HG03066 (cell line): ENCODE measurements at regions not wholly inside any gene's neighbourhood (a gene's known extent, or its start where the extent isn't known, plus 50 kb on each side); places are given as distances from the start of the nearest gene placed in this dataset.
"Not testable (repeated sequence)": the region's sequence is repeated elsewhere in the genome, so short reads cannot be mapped to it uniquely, and the experiment has no call there.

Source experiments
- ATAC-seq: cut with Tn5 transposase; IDR thresholded peaks from one replicate; pipeline ENCODE4 v1.9.1; 2021; ENCODE audit warnings: low read depth; ENCODE audit not compliant: unreplicated experiment

- ATAC-seq = no peak
These were observed 51.1 kb downstream of the DOP1B start for GRCh38 chr21:36207577-36208320.

DNA sequence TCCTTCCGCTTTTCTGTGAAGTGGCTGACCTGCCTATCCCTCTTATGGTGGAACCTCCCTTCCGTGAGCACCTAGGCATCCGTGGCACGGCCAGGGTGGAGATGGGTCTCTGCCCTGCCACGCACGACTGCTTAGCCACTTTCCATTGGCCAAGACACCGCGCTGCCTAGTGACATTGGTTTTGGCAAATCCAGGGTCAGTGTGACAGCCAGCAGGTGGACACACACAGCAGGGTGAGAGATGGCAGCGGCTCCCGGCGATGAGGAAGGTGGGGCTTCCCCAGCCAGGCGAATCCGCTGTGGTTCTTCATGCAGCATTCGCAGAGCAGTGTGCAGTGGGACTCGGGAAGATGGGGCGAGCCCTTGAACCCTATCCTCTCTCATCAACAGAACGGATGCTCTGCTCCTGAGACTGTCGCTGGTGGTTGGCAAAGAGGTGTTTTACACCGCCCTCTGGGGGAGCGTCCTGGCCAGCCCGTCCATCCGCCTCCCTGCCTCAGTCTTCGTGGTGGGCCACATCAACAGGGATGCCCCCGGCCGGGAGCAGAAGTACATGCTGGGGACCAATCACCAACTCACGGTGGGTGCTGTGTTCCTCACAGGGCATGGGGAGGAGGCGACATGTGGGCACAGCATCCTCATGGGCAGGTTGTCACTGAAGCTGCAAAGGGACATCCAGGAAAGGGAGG lies 51.8 kb downstream of the DOP1B start:
- no peak for ATAC-seq

GRCh38 chr21:36209626-36210171 lies 53.1 kb downstream of the DOP1B start:
- no peak for ATAC-seq

GRCh38 chr21:36210779-36211659 lies 54.4 kb downstream of the DOP1B start:
- ATAC-seq = no peak

DNA sequence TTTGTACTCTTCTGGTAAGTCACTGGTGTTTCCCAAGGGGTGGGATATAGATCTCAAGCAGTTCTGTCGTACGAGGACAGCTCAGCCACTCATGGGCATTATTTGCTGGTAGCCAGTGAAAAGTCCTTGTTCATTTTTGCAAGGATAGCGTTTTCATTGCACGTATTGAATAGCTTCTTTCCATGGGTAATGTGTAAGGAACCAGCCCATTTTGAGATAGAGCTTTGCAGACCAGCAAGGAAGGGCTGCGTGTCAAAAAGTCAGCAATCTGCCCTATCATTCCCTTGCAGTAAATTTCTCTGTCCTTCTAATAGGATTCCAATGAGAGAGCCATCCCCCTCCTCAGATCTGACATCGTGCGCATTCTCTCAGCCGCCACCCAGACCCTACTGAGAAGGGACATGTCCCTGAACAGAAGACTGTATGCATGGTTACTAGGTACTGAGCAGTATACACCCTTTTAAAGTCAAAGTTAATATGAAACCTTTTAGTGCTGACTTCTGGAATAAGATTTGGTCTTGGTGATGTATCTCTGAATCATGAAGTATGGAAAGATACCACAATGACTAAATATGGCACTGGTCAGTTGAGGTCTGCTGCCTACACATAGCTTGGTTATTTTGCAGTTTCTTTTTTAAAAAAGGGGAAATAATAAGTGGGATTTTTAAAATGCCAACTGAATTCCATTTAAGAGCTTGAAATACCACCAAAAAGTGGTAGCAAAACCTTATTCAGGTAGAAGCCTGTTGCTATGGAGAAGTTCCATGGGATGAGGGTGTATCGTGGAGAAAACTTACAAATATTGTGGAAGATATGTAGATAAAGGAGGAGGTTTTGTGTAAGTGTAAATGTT lies 55.3 kb downstream of the DOP1B start:
- no peak for ATAC-seq

- no peak for ATAC-seq
These were observed 55.8 kb downstream of the DOP1B start for GRCh38 chr21:36212513-36212780.

DNA sequence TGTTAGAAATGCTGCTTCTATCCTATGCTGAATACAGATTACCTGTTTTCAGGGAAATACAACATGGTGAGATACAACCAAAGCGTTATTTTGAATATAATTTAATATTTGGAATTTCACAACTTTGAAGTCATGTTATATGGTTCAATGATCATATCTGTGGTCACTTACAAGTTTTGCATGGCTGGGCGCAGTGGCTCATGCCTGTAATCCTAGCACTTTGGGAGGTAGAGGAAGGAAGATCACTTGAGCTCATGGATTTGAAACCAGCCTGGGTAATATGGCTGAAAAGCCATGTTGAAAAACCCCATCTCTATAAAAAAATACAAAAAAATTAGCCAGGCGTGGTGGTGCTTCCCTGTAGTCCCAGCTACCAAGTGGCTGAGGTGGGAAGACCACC lies 57.9 kb downstream of the DOP1B start:
- no peak for ATAC-seq

GRCh38 chr21:36217743-36218142 lies 61.1 kb downstream of the DOP1B start:
- no peak for ATAC-seq

- ATAC-seq = no peak
These were observed 62.1 kb downstream of the DOP1B start for GRCh38 chr21:36218691-36219090.

- ATAC-seq = no peak
These were observed 66.8 kb downstream of the DOP1B start for GRCh38 chr21:36223451-36223850.

DNA sequence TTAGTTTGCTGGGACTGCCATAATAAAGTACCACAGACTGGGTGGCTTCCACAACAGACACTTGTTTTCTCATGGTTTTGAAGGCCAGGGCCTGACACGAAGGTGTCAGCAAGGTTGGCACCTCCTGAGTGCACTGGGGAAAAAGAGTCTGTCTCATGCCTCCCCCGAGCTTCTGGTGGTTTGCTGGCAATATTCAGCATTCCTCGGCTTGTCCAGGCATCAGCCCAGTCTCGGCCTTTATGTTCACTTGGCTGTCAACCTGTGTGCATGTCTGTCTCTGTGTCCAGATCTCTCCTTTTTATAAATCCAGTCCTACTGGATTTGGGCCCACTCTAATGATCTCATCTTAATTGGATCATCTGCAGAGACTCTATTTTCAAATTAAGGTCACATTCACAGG lies 72.6 kb downstream of the DOP1B start:
- no peak for ATAC-seq

GRCh38 chr21:36231444-36231843 lies 74.8 kb downstream of the DOP1B start:
- not testable (repeated sequence) for ATAC-seq

- no peak for ATAC-seq
These were observed 76.0 kb downstream of the DOP1B start for GRCh38 chr21:36232641-36233040.

DNA sequence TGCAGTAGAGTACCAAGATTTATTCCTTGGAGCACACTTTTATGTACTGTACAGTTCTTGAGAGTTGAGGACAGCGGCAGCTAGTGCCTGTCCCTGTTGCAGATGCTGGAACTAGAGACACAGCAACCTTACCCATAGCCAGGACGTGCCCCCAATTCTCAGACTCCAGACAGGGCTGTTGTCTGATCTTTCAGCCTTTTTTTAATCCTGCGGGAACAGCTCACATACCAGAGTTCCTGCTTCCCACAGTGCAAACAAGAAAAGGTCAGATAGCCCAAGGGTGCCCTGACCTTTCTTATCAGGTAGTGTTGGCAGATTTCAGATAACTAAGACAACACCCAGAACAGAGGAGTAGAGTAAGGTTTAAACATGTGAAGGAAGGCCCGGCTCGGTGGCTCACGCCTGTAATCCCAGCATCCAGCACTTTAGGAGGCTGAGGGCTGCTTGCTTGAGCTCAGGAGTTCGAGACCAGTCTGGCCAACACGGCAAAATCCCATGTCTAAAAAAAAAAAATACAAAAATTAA lies 78.5 kb downstream of the DOP1B start:
- no peak for ATAC-seq

DNA sequence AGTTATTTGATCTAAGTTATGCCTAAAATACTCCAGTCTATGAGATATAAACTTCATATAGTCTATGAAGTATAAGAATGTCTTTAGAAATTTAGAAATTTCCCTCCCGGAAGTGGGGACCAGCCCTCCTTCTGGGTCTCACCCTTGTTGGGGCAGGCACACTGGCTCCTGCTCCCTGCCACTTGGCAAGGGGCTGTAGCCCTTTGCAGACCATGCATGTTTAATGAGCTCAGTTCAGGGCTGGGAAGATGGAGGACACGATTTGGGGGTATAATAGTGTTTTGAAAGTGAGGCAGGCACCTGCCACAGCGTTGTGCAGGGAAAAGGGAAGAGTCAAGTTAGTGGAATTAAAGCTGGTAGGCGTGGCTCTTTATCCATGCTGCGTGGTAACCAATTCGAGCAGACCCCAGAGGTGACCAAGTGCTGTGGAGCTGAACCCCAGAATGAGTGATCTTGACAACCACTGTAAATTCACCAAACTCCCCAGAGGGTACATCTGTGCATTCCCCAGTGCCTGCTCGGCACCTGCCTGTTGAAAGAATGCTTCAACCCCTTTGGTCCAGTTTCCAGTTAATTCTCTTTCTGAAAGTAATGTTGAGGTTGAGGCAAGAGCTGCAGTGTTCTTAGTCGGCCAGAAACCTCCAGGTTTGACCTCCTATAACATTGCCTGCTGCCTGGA lies 79.6 kb downstream of the DOP1B start:
- no peak for ATAC-seq

DNA sequence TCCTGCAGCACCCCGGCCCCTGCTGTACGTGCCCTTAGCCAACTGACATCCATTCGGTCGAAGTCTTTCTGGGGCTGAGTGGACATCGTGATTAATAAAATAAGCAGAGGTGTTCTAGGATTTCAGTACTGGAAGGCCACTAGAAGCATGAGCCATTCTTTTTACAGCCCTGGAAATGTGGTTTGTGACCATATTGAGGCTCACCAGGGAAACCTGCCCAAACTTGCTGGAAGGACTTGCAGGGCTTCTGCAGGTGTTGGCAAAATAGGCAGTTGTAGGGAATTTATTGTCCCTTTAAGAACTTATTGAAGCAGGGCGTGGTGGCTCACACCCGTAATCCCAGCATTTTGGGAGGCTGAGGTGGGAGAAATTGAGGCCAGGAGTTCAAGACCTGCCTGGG lies 80.8 kb downstream of the DOP1B start:
- no peak for ATAC-seq

DNA sequence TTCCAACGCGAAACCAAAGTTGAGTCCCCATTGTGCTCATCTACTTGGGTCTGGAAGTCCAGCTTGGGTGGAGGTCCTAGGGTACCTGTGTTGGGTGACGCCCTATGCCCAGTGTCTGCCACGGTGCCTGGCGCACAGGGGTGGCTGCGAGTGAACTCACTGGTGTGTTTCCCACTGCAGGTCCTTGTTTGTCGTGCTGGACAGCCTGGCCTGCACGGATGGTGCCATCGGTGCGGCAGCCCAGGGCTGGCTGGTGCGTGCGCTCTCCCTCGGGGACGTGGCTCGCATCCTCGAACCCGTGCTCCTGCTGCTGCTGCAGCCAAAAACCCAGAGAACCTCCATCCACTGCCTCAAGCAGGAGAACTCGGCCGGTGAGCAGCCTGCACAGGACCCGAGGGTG lies 80.4 kb upstream of the MORC3 start:
- ATAC-seq = no peak

- no peak for ATAC-seq
These were observed 78.3 kb upstream of the MORC3 start for GRCh38 chr21:36241717-36242116.

GRCh38 chr21:36245115-36245514 lies 74.9 kb upstream of the MORC3 start:
- ATAC-seq = no peak

GRCh38 chr21:36245649-36246048 lies 74.3 kb upstream of the MORC3 start:
- ATAC-seq = no peak
